HG03469 (cell line): ENCODE measurements at regions not wholly inside any gene's neighbourhood (a gene's known extent, or its start where the extent isn't known, plus 50 kb on each side); places are given as distances from the start of the nearest gene placed in this dataset.
"Not testable (repeated sequence)": the region's sequence is repeated elsewhere in the genome, so short reads cannot be mapped to it uniquely, and the experiment has no call there.

ENCODE experiments used
- ATAC-seq: cut with Tn5 transposase; IDR thresholded peaks from one replicate; pipeline ENCODE4 v1.9.1; 2021; ENCODE audit warnings: mild to moderate bottlenecking, moderate library complexity, moderate number of reproducible peaks; ENCODE audit not compliant: unreplicated experiment

DNA sequence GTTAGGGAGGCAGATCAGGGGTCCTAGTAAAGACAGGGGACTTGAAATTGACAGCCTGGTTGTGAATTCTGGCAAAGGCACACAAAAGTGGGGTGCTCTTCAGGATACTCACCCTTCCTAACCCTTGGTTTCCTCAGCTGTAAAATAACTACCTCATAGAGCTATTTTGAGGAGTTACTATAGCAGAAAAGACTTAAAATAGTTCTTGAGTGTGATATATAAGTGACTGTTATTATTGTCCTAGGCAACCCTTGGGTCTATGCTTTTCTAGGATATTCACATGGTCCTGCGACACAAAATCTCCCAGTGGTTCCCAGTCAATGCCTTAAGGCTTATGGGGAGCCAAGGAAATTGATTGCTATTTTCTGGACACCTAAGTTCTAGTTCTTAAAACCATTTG lies 98.1 kb upstream of the NAMPT start:
- ATAC-seq = no peak

DNA sequence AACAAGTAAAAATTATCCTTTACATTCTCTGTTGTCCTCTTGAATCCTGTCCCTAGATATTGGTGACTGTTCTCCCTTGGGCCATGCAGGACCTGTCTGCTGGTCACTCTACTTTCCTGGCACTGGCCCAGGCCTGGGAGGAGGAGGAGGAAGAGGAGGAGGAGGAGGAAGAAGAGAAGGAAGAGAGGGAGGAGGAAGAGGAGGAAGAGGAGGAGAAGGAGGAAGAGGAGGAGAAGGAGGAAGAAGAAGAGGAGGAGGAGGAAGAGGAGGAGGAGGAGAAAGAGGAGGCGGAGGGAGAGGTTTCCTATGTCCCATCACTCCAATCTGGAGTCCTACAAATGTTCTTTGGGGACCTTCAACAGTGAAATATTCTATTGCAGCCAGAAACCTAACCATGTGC lies 97.3 kb upstream of the NAMPT start:
- no peak for ATAC-seq

DNA sequence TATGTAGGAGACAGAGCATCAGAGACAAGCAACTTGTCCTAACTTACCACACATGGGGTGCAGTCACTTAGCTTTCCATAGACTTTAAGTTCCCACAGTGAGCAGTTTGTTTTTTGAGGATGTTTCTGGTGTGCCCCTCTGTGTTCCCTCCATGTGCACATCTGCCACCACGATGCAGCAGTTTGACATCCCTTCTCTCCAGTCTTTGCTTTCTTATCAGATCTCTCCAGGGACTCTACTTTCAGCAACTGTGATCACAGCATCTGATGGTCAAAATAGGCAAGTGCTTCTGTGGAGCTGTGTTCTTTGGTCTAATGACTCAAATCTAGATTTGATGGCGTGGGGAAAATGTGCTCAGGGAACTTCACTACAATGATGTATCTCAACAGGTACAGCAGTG lies 96.5 kb upstream of the NAMPT start:
- no peak for ATAC-seq

DNA sequence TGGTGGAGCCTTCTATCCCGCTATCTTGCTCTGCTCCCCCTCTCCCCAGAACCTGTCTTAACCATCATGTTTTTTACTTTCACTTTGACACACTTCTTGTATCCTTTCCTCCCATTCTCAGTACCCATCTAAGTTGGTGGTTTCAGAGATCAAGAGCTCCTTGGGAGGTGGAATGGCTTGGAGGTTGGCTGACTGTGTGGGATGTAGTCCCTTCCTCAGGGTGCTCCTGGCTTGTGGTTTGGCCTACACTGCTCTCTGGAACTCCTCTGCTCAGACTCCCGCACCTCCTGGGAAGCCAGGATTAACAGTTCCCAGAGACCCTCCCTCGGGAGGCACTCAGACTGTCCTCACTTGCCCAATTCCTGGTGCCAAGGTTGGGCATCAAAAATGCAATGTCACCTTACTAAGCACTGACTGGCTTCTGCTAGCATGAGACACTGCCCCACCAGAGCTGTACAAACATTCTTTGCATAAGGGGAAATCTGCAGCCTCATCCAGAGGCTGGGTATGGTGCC lies 93.1 kb upstream of the NAMPT start:
- ATAC-seq = no peak

DNA sequence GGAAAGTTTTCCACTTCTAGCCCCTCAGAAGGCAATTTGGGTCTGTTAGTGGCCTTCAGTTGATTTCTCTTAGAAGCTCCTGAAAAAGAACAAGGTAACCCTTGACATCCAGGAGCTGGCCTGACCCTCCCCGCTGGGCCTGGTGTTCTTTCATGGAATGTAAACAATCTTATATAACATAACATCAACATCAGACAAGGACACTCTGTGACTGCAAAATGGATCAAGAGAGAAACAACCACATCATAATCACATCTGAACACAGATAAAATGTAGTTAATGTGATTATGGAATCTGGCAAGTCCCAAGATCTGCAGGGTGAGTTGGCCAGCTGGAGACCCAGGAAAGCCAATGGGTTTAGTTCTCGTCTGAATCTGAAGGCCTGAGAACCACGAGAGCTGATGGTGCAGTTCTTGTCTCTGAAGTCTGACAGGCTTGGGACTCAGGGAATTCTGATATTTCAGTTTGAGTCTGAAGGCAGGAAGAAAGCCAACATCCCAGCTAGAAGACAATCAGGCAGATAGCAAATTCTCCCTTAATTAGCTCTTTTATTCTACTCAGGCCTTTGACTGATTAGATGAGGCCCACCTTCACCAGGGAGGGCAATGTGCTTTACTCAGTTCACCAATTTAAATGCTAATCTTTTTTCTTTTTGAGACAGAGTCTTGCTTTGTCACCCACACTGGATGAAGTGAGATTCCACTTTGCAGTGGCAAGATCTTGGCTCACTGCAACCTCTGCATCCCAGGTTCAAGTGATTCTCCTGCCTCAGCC lies 91.4 kb upstream of the NAMPT start:
- ATAC-seq = no peak

DNA sequence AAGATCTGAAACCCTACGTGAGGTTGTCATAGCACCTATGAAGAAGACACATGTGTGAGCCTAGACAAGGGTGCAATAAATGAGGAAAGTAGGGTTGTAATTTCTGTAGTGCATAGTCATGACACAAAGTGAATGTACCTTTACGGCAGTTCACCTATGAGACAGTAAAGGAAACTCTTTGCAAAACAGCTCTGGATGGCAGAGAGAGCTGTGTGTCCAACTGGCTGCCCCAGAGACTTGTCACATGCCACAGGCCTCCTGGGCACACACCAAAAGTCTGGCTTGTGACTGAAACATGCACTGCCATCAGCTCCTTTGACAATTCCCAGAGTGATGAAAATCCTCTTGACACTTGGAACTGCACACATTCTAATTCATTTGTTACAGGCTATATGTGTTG lies 90.7 kb upstream of the NAMPT start:
- no peak for ATAC-seq

DNA sequence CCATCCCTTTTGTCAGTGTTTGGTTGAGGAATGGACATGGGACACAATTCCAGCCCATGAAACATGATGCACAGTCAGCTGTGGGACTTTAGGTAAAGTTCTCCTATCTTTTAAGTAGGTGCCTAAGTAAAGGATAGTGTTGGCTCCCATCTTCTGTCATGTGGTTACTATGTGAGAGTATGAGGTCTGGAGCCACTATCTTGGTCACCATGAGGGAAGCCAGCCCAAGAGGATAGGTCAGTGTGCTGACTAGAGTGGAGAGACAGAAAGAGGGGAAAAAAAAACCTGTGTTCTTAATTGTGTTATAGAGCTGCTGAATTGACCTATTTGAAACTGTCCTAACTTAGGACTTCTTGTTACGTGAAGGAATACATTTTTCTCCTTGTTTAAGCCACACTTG lies 89.7 kb upstream of the NAMPT start:
- no peak for ATAC-seq

DNA sequence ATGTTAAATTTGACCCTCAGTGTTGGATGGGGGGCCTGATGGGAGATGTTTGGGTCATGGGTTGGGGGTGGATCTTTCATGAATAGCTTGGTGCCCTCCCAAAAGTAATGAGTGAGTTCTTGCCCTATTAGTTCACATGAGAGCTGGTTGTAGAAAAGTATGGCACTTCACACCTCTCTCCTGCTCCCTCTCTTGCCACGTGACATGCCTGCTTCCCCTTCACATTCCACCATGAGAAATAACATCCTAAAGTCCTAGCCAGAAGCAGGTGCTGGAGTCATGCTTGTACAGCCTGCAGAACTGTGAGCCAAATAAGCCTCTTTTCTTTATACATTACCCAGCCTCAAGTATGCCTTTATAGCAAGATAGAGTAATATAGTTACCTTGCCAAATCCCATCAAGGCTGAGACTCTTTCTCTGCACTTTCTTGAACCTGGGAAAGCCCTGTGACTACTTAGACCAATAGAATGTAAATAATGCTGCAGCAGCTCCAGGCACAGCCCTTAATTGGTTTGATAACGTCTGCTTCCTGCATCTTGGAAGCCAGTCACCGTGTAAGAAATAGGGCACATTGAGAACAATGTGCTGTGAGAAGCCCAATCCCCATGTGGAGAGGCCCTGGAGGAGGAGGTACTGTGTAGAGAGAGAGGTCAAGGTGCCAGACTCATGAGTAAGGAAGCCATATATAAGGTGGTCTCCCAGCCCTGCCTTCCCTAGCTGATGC lies 88.0 kb upstream of the NAMPT start:
- no peak for ATAC-seq

DNA sequence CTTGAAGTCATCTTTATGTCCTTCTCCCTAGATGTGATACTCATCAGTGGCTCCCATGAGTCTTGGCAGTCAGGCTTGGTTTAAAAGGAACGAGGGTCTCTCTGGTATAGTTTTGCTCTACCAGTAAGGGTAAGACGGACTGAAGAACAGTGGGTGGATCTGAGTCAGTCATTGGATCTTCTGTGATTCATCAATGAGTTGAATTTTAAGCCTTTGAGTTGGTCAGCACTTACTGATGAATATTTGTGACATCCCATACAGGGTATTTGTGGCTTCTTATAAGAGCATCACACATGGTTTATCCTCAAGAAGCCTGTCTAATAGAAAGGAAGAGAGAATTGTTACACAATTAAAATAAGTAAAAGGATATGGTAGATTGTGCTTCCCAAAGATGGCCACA lies 87.3 kb upstream of the NAMPT start:
- no peak for ATAC-seq

DNA sequence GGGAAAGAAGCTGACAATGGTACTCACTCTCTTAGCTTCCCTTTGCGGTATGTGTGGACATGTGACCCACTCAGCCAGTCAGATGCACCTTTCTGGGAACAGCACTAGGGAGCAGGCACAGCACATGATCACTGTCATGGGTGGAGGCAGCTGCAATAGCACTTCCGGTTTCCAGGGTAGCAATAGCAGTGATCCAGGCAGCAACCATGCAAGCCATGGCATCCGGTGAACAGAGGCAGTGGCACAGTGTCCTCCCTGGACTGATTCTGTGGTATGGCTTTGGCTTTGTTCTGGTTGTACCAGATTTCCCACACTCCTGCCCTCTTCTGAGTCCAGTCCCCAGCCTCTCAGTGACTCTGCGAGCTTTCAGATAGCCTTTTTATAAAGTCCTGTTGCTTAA lies 86.8 kb upstream of the NAMPT start:
- ATAC-seq = no peak

DNA sequence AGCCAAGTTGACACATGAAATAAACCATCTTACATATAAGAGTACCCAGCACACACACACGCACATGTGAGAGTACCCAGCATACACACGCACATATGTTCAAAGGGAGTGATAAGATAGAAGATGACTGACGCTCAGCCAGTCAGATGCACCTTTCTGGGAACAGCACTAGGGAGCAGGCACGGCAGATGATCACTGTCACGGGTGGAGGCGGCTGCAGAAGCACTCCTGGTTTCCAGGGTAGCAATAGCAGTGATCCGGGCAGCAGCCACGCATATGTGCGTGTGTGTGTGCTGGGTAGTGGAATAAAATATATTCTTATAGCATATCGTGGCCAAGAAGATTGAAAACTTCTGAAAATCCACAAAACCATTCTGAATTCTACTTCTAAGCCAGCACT lies 85.8 kb upstream of the NAMPT start:
- no peak for ATAC-seq

DNA sequence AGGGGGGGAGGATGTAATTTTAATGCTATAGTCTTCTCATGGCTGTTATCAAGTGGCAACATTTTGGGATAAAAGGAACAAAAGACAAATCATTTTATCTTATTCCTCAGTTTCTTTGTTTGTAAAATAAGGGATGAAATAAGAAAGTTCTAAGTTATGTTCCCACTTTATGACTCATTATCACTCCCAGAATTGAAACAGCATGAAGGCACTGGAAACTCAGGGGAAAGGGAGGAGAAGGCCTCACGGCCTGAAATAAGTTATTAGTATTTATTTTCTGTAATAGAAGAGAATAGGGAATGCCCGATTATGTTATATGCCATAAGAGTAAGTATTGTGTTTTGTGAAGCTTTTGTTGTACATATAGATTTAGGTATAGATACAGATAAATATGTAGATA lies 85.0 kb upstream of the NAMPT start:
- ATAC-seq = no peak

DNA sequence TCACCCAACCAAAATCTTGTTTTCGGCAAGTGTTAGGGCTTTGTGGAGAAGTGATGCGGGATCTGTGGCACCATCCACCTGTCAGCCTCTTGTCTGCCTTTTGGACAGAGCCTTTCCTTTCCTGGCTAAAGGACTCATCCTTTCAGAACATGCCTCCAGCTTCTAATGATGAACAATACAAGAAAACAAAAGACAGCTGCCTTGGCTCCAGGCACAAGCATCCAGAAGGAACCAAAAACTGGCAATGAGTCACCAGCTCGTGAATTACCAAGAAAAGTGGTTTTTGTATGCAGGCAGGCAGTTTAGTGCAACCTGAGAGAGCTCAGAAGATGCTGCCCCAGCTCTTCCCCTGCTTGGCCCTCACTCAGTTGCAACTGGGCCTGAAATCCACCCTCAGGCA lies 84.6 kb upstream of the NAMPT start:
- no peak for ATAC-seq

DNA sequence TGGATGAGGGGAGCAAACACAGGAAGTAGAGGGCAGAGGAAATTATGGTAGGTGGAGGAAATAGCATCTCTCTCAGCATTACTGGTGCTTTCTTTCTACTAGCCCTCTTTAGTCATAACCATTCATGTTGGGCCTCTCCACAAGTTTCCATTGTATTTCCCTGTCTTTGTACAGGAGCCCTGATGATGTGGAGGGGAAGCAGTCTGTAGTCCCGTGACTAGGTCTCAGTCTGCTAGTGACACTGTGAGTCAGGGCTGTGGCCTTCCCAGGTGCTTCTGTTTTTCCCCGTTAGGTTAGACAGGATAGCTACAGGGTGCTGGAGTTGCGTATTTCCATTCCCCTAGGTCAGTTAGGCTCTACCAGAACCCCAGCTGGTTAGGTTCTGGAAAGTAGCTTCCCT lies 82.9 kb upstream of the NAMPT start:
- ATAC-seq = no peak

DNA sequence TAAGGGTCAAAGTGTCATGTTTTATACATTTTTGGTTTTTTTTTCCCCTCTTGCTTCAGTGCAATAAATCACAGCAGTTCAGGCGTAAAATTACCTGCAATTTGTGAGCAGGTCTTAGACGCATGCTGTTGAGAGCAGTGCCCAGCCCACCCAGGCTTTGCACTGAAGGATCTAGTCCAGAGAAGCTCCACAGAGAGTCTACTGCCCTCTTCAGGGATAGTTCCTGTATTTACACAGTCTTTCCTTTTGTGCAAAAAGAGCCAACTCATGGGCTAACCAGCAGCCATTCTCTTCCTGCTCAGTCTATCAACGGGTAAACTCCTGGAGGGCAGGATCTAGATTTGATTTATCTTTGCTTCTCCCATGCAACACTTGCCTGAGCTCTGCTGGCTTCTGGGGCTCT lies 82.2 kb upstream of the NAMPT start:
- ATAC-seq = no peak

DNA sequence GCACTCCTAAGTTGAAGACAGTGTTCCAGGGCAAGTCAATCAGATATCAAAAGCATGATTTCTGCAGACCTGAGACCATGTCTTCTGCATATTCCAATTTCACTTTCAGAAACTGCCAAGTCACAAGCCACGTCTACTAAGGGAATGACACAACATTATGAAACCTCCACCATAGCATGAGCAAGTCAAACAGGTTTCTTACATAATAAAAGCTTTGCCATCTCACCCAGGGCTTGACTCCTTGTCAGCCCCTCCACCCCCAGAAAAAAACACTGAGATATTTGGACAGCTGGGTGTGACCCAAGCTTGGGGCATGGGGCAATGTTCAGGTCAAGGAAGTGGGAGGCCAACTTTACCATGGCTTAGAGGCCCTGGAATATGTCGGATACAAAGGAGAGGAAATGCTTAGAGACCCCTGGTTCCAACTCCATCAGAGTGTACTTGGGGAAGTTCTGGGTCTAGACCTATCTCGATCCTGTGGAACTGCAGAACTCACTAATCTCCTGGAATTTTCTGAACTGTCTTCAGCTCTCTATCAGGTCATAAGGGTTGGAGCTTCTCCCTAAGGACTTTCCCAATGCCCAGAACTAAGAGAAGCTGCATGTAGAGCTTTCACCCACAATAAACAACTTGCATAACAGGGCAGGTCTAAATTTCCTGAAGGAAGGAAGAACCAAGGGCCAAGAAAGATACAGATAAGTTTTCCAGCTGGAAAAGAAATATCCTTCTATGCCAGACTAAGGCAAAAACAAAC lies 80.6 kb upstream of the NAMPT start:
- ATAC-seq = no peak

DNA sequence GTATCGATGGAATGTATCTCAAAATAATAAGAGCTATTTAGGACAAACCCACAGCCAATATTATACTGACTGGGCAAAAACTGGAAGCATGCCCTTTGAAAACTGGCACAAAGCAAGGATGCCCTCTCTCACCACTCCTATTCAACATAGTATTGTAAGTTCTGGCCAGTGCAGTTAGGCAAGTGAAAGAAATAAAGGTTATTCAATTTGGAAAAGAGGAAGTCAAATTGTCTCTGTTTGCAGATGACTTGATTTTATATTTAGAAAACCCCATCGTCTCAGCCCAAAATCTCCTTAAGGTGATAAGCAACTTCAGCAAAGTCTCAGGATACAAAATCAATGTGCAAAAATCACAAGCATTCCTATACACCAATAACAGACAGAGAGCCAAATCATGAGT lies 77.7 kb upstream of the NAMPT start:
- not testable (repeated sequence) for ATAC-seq

DNA sequence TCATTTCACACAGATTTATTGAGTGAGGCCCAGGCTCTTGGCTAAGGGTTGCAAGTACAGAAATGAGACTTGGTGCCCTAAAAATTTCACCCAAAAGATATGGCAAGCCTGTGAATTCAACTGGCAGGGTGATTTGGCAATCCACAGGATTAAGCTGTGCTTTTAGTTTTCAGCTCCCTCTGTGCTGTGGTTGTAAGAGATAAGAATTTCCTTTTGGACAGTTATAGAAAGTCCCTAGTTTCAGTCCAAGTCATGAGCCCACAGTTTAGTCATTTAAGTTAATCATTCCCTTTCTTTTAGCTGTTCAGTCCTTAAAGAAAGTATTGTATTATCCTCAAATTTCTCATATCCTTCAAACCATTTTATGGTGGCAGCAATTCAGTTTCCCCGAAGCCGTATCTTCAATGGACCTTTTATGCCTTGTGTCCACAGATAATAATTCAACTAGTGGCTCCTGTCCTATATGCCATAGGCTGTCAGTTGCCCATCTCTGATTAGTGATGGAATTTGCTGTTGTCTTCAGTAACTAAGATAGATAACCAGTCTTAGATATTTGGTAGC lies 73.4 kb upstream of the NAMPT start:
- no peak for ATAC-seq

DNA sequence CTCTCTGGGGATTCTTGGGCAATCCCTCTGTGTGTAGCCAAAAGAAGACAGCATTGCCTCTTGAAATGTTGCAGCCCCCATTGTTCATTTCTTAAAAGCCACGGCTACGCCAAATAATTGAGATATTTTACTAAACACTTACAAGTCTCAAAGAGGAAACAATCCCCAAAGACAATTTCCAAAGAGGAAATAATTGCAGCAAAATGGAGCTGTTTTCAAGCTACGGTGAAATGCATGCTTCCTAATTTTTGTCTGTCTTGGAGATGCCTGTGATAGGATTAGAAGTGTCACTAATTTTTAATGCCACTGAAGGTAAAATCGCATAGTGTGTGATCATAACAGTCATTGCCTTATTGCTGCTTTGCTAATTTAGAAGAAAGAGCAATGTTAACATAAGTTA lies 72.9 kb upstream of the NAMPT start:
- no peak for ATAC-seq

DNA sequence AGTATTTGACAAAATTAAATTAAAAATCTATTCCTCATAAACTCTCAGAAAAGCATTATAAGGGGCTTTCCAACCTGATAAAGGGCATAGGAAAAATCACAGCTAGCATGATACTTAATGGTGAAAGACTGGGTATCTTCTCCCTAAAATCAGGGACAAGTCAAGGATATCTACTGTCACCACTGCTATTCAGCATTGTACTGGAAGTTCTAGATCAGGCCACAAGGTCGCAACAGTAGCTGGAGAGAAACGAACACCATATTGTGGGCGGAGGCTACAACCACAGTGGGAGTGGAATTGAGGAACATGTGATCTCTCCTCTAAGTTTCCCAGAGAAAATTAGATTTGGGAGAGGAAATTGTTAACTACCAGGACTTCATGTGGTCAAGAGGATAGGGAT lies 70.0 kb upstream of the NAMPT start:
- ATAC-seq = no peak

DNA sequence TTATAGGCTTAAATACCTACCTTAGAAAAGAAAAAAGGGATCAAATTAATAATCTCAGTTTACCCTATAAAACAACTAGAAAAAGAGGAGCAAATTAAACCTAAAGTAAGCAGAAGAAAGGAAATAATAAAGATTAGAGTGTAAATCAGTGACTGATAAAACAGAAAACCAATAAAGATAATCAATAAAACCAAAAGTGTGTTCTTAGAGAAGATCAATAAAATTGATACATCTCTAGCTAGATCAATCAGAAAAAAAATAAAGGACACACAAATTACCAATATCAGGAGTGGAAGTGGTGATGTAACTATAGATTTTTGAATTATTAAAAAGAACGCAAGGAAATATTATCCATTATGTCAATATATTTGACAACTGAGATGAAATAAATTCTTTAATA lies 69.2 kb upstream of the NAMPT start:
- ATAC-seq = no peak
